GM12892 (cell line): ENCODE measurements at regions not wholly inside any gene's neighbourhood (a gene's known extent, or its start where the extent isn't known, plus 50 kb on each side); places are given as distances from the start of the nearest gene placed in this dataset.

Source experiments
- POLR2A ChIP-seq: IDR thresholded peaks from 2 replicates; pipeline ENCODE4 v1.6.1; 2011; ENCODE audit warnings: low read depth, low read length, control low read depth
- TAF1 ChIP-seq: IDR thresholded peaks from 2 replicates; pipeline ENCODE4 v1.6.1; 2011; ENCODE audit warnings: low read depth, mild to moderate bottlenecking, control low read depth, low read length, borderline replicate concordance

DNA sequence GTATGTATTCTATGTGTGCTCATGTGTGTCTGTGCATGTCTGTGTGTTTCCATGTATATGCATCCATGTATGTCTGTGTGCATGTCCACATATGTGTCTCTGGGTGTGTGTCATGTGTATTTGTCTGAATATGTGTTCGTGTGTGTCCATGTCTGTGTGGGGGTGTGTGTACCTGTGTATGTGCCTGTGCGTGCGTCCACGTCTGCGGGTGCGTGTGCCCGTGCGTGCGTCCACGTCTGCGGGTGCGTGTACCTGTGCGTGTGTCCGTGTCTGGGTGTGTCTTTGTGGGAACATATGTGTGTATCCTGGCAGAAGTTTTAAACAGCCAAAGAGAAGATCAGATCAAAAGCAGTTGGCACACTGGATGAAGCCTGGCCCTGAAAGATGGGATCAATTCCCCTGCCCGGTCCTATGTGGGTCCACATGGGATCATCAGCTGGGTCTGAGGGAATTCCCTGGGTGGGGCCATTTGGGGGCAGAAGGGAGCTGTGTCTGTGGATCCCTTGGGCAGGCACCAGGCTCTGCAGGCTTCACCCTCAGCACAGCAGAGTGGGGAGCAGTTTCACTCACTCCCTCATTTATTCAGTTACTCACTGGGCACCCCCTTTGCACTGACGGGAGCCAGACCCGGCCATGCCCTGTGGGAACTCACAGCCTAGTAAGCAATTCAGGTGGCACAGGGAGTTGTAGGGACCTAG, 167.4 kb downstream of the MN1 start:
- TF ChIP-seq POLR2A (no peak), TAF1 (no peak)
